GM21717 (cell line): ENCODE measurements at regions not wholly inside any gene's neighbourhood (a gene's known extent, or its start where the extent isn't known, plus 50 kb on each side); places are given as distances from the start of the nearest gene placed in this dataset.

Source experiments
- ATAC-seq: cut with Tn5 transposase; IDR thresholded peaks from one replicate; pipeline ENCODE4 v1.9.1; 2021; ENCODE audit warnings: mild to moderate bottlenecking, moderate library complexity; ENCODE audit not compliant: unreplicated experiment

DNA sequence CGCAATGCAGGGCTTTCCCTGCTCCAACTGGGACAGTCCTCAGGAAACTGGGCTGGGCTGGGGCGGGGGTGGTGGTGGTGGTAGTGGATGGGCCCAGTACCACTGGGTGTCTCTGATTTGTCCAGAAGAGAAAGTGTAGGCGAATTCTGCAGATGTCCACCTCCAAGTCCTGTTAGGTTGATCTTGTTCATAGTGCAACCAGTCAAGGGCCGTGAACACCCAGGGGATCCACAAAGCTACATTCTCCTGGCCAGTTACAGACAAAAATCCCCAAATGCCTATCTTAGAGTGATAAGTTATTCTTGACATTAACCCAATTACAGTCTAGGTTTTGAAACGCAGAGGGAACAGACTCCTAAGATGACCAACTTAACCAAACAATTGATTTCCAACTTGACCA, 97.5 kb upstream of the SHB start:
- ATAC-seq: no peak

DNA sequence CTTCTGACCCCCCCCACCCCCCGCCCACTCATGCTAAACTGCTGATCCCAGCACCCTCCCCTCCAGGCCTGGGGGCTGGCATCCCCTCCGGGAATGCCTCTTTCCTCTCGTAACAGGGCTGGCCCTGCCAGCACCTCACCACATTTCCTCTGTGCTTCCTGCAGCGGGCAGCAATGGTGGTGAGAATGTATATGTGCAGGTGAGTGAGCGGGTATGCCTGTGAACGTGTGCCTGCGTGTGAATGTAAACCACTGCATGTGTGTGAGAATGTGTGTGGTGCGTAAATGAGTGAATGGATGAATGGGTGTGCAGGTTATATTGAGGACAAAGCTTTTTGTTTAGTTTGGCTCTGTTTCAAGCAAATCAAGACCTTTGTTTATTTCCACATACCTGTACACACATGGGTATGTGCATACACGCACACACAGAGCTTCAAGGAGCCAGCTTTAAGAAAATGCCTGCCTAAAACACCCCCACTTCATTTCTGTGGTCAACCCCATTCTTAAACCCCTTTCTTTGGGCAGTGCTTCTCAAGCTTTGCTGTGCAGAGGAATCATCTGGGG, 95.7 kb upstream of the SHB start:
- ATAC-seq: no peak

DNA sequence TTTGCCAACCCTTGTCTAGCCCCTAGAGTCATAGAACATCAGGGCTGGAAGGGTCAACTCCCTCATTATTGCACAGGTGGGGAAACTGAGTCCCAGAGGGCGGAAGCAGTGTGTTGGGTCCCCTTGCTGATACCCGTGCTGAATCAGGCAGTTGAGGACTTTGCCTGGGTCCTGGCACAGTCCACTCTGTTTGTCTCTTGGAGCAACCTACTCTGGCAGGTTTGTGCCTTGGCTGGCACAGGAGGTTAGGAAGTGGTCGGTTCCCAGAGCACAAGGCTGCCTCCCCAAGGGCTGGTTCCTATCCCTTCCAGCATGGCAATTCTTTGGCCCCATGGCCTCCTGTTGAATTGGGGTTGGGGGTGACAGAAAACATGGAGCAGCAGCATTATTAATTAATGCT, 94.5 kb upstream of the SHB start:
- no peak for ATAC-seq

DNA sequence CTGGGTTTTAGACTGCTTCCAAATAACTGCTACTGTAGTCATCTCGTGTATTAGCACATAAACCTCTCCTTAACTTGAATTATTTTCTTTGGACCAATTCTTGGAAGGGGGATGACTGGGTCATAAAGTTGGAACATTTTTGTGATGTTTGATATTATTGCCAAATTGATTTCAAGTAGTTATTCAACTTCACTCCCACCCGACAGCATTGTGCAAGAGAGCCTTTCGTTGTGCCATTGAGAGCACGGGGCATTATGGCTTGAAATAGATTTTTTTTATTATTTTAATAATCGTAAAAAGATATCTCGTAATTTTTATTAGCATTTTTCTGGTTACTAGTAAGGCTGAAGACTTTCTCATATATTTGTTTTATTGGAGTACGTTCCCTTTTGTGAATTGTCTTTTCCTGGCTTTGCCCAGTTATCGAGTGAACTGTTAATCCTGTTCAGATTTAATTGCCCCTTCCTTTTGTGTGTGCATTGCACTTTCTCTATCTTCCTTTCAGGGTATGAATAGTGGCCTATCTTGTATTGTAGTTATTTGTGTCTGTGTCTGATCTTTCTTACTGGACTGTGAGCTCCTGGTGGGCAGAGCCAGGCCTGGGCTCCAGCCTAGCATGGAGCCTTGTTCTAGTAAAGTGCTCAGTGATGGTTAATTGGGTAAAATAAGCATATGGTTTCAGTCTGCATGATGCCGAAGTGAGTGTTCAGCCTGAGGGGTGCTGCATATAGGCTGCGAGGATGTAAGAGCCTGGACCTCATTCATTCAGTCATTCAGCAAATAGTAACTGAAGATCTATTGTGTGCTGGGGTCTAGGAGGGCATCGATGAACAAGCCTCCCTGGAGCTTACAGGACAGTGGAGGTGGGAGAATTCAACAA, 93.5 kb upstream of the SHB start:
- no peak for ATAC-seq

DNA sequence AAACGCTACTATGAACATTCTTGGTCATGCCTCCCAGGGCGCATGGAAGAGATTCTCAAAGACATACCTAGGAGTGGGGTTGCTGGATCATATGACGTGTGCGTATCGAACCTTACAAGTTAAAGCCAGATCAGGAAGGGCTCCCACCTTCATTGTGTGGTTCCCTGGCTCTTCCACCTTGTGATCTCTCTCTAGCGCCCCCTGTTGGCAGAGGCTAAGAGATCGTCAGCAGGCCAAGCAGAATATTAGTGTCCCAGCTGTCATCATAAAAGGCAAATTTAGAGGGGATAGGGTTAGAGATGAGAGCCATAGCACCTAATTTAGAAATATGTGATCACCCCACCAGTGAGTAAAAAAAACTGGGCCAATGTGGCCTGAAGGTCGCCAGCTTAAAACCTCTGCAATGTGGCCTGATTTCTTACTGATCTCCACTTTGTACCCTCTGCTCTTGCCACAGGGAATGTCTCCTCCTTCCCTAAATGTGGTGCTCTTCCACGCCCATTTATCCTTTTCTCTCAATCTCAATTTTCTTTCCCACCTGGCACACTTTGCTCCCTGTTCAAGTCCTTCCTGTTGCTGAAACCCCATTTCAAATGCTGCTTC, 91.7 kb upstream of the SHB start:
- no peak for ATAC-seq

DNA sequence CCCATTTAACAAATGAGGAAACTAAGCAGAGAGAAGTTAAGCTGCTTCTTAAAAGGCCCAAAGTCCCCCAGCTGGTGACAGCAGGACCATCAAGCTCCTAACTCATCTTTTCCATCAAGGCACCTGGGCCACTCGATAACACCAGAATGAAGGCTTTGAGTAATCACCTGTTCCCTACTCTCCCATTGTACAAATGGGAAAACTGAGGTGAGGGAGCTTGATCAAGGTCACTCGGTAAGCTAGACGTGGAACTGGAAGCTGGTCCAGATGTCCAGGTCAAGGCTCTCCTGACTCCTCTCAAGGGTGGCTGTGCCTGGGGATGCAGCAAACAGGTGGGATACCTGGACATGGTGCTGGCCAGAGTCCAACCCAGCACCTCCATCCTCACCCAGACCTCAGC, 90.6 kb upstream of the SHB start:
- no peak for ATAC-seq

DNA sequence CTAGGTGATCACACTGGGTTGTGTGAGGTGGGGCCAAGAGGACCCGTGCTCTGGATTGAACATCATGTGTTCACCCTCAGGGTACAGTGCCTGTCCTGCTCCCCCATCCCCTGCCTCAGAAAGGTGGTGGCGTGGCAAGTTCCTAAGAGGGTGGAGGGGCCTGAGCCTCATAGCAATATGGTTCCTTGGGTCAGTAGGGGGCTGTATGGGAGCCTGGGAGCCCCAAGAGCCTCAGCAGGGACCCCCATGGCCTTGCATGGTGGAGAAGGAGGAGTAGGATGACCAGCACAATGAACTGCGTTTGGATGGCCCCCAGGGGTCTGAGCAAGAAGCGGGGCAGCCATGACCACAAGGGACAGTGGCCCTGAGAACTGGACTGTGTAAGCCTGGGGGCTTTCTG, 89.6 kb upstream of the SHB start:
- no peak for ATAC-seq

DNA sequence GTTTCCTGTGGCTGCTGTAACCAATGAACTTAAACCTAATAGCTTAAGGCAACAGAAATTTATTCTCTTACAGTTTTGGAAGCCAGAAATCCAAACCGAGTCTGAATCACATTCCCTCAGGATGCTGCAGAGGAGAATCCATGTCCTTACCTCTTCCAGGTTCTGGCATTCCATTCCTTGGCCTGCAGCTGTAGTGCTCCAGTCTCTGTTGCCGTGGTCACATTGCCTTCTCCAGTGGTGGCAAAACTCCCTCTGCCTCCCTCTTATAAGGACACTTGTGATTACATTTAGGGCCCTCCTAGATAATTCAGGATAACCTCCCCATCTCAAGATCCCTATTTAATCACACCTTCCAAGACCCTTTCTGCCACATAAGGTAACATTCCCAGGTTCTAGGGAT, 88.7 kb upstream of the SHB start:
- ATAC-seq: no peak

DNA sequence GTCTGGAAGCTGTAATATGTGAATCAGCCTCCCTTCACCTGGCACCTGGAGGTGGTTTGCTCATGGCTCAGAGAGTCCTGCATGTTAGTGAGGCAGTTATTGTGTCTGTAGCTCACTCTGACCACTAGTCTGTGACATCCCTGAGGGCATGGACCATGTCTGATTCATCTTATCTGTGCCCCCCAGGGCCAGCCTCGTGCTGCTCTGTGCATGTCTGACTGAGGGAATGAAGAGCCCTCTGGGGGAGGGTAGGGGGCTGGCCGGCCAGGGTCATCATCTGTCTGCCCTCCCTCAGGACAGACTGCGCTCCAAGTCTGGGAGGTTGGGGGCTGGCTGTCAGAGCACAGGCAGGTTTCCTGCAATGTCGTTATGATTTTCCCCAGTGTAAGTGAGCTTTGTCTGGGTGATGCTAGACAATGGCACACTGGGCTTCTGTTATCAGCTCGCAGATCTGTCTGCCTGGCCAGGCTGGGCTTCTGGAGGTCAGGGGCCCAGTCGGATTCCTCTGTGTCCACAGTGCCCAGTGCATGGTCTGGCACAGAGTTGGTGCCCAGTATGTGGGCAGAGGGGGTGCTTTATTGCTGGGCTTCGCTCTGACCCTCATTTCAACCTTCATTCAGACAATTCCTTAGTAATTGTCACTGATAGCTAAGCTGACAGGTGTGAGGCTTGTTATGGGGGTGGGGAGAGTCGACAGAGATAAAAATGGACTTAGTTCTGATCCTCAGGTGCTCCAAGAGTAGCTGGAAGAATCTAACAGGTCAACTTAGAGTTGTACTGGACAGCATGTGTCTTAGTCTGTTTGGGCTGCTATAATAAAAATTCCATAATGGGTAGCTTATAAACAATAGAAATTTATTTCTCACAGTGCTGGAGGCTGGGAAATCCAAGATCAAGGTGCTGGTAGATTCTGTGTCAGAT, 85.7 kb upstream of the SHB start:
- ATAC-seq: no peak

DNA sequence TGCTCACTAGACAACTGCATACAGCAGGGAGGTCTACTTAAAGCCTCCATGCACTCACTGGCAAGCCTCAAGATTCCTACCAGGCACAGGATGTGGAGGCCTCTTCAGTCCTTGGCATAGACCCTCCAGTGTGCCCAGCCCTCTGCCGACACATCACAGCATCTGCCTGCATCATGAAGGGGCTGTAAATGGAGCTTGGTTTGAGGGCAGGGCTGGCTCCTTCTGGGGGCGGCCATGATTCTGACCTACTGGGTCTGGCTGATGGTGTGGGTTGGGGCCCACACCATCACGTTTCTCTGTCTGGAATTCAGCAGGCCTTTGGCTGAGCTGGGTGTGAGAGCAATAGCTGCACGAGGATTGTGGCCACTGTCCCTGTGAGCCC, 84.9 kb upstream of the SHB start:
- ATAC-seq: no peak

DNA sequence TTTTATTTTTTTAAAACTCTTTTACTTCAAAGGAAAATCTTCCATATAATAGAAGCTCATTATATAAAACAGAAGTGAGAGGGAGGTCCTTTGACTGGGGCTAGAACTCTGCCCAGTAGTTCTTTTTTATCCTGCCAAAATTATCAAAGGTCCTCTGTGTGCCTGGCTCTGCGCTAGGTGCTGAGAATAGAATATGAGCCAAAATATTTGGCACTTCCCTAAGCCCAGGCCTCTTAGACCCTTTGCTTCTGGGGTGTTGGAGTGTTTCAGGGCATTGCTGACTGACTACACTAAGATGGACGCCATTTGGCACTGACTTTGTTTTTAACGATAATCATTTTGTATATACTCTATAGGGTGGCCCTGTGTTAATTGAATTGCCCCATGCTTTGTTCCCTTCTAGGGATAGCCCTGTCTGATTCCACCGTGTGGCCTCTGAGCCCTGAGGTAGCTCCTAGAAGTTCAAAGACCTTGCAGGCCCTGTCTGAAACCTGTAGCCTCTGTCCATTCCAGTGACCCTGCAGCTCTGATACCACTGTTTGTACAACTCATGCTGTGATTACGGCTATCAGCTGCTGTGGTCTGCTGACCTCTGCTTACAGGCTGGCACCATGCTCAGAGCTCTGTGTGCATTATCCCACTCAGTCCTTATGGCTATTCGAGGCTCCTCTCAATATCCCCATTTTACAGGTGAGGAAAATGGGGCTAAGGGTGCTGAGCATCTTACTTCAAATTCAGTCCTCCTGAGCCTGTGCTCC, 84.3 kb upstream of the SHB start:
- ATAC-seq: no peak

DNA sequence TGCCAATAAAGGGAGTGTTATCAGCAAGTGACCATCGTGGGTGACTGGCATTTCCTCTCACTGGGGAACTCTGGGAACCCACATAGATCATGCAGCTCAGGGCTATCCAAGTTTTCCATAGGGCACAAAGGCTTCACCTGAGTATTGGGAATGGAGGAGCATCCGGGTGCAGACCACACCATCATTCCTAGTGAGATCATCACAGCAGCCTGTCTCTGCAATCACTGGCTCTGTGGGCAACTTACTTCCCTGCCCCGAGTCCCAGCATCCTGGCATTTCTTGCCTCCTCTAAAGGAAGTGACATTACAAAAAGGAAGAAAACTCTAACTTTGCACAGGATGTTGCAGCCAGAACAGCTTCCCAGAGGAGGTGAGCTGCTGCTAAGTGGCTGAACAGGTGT, 80.6 kb upstream of the SHB start:
- ATAC-seq: no peak

DNA sequence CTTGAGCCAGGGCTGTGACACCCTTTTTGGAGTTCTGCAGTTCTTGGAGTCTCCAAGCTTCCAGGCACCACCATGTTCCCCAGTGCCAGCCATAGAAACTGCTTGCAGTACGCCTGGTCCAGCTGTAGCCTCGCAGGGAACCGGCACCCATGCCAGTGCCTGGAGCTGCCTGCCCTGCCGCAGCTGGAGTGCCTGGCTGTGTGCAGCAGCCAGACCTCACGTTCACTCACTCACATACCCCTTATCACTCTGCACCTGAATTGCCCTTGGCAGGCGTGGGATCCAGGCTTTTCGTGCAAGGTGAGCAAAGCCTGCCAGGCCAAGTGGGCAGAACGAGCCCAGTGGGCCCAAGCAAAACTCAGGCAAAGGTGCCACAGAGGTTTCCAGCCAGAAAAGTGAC, 77.8 kb upstream of the SHB start:
- ATAC-seq: no peak

DNA sequence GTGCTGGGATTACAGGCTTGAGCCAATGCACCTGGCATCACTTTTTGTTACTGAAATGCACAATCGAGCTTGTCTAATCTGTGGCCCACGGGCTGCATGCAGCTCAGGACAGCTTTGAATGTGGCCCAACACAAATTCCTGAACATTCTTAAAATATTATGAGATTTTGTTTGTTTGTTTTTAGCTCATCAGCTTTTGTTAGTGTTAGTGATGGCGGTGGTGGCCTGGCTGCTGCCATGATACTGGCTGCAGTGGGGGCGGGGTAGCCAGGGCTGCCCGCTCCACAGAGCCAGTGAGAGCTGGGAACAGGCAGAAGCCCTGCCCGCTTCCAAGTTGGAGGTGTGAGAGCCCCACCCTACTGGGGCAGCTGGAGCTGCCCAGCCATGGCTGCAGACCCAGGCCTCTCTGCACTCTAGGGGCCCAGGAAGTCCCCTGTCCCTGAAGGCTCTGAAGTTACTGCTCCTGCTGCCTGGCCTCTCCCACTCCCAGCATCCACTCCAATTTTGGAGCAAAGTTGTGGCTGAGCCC, 76.6 kb upstream of the SHB start:
- no peak for ATAC-seq

DNA sequence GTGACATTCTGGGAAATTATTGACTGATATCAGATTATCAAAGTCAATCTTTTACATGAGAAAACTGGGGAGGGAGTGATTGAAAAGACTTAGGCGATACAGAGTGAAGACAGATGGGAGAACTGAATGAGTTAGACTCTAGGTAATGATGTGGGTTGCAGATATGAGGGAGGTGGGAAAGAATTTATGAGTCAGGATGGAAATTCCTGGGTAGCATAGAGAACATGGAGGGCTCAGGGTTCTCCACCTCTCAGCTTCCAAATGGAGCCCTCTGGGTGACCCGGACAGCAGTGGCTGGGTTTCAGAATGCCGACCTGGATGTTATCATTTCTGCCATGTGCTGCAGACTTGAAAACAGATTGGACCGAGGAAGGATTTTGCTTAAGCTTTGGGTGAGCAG, 75.4 kb upstream of the SHB start:
- ATAC-seq: no peak

DNA sequence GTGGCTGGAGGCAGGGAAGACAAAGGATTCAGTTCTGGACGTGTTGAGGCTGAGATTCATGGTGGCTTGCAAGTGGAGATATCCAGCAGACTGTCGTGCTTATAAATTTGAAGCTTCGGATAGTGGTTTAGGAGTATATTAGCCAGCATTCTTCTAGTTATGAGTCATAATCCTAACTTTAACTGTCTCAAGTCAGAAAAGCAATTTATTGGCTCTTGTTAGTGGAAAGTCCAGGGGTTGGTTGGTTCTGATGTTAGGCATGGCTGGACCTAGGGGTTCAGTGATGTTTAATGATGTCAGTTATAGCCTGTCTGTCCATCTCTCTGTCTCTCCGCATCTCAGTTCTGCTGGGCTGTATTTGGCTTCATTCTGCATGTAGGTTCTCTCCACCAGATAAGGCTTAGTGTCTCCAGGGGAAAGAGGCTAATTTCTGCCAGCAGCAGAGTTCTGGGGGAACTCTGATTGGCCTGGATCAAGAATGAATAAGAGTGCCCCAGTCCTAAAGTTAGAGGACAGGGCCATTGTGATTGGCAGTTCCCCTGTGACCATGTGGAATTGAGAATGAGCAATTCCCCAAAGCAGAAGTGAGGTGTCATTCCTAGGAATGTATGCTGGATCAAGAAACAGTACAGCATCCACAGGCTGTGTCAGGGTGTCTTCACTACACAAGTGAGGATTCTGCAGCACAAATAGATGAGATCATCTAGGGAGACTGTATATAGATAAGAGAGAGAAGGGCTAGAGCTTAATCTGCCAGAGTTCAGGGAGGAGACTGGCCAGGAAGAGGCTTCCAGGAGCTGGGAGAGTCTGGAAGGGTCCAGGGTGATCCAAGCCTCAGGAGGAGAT, 72.9 kb upstream of the SHB start:
- ATAC-seq: no peak

DNA sequence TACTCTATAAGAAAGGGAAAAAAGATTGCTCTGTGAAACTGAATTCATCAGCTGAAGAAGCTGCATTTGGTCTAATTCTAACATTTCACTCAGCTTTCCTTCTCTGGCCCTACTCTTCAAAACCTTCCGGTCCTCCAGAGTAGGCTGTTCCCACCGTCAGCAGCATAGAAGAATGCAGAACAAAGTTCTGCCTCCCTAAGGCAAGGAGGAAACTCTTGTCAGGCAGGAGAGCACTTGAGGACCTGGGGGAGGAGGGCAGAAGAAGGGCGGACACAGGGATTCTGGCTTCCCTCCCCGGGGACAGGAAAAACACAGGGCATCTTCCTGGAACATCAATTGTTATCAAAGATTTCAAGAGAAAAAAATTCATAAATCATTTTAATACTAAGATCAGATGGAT, 69.2 kb upstream of the SHB start:
- no peak for ATAC-seq

DNA sequence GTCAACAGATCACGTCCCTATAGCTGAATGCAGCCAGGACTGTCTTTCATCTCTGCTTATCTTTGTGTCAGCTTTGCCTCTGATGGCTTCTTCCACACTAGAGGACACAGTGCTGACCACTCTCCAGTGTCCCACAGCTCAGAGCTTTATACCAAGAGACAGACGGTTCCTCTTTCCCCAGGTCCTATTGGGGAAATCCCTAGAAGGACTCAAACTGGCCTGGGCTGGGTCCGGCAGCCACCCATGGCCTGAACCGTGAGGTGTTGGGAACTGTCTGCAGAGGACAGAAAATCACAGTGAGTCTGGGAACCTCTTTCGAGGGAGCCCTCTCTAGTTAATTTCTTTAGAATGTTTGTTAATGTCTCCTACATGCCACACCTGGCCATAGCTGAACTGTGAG, 68.3 kb upstream of the SHB start:
- no peak for ATAC-seq

DNA sequence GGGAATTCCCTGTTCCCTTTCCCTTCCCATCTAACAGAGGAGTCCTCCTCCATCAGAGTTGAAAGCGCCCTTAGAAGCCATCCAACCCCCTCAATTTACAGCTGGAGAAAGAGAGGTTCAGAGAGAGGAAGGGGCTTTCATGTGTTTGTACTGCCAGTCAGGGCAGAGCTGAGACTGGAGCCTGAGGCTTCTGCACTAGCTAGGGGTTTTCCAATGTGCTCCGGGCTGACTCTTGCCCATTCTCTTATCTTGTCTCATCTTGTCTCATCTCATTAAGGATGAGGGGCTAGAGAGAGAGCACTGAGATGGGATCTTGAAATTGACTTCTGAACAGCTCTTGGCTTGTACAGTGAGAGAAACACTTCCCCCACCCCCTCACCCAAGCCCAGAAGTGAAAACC, 67.4 kb upstream of the SHB start:
- no peak for ATAC-seq
